Peyer's patch (tissue), 4 donors: ENCODE measurements at regions not wholly inside any gene's neighbourhood (a gene's known extent, or its start where the extent isn't known, plus 50 kb on each side); places are given as distances from the start of the nearest gene placed in this dataset.

Experiments
- CTCF ChIP-seq, 6 experiments: fragments of 450-650 bp in 4 of 6; fragments of 200-600 bp in 2 of 6; sonication (generic) in 1 of 6; IDR thresholded peaks; one replicate each; pipeline ENCODE4 v1.5.1; 2017 to 2019; ENCODE audit warnings: antibody characterized with exemption in 6 of 6, mild to moderate bottlenecking in 3 of 6, moderate library complexity in 1 of 6
- POLR2A ChIP-seq, 2 donors: fragments of 450-650 bp; IDR thresholded peaks; one replicate each; pipeline ENCODE4 v1.5.1; 2017; ENCODE audit warnings: antibody characterized with exemption in 2 of 2, mild to moderate bottlenecking in 2 of 2, moderate library complexity in 2 of 2

GRCh38 chr9:32331240-32331639 is 53.2 kb upstream of the ACO1 start:
- TF ChIP-seq POLR2A (IDR thresholded peaks at IDR 0.05): no peak
- TF ChIP-seq CTCF (IDR thresholded peaks at IDR 0.05): no peak
